Effector CD8-positive, alpha-beta T cell (primary cell): ENCODE measurements at regions not wholly inside any gene's neighbourhood (a gene's known extent, or its start where the extent isn't known, plus 50 kb on each side); places are given as distances from the start of the nearest gene placed in this dataset.

ENCODE experiments used
- DNase-seq: peaks from one replicate; lab custom pipeline; 2025; lab: John Stamatoyannopoulos, UW

GRCh38 chr15:88403351-88403791 lies 63.8 kb downstream of the MRPL46 start:
- no peak for DNase-seq

GRCh38 chr15:88401996-88402656 lies 65.1 kb downstream of the MRPL46 start:
- no peak for DNase-seq

- DNase-seq: no peak
Observed at GRCh38 chr15:88401251-88401995, 65.8 kb downstream of the MRPL46 start.

GRCh38 chr15:88400591-88401250 lies 66.5 kb downstream of the MRPL46 start:
- no peak for DNase-seq

GRCh38 chr15:88400084-88400483 lies 67.1 kb downstream of the MRPL46 start:
- no peak for DNase-seq

GRCh38 chr15:88399021-88399685 lies 68.0 kb downstream of the MRPL46 start:
- no peak for DNase-seq

GRCh38 chr15:88398011-88398410 lies 69.2 kb downstream of the MRPL46 start:
- no peak for DNase-seq

- no peak for DNase-seq
Observed at GRCh38 chr15:88397506-88397905, 69.7 kb downstream of the MRPL46 start.

- no peak for DNase-seq
Observed at GRCh38 chr15:88395872-88396781, 71.1 kb downstream of the MRPL46 start.

- DNase-seq: no peak
Observed at GRCh38 chr15:88395241-88395640, 71.9 kb downstream of the MRPL46 start.

GRCh38 chr15:88394553-88395145 lies 72.5 kb downstream of the MRPL46 start:
- no peak for DNase-seq

- DNase-seq: no peak
Observed at GRCh38 chr15:88393719-88394519, 73.3 kb downstream of the MRPL46 start.

GRCh38 chr15:88391700-88392099 lies 75.5 kb downstream of the MRPL46 start:
- DNase-seq: no peak

GRCh38 chr15:88391006-88391405 lies 76.2 kb downstream of the MRPL46 start:
- DNase-seq: no peak

GRCh38 chr15:88390164-88390901 lies 76.9 kb downstream of the MRPL46 start:
- no peak for DNase-seq

- DNase-seq: no peak
Observed at GRCh38 chr15:88389120-88389519, 78.1 kb downstream of the MRPL46 start.

- no peak for DNase-seq
Observed at GRCh38 chr15:88388686-88389085, 78.5 kb downstream of the MRPL46 start.

- DNase-seq: no peak
Observed at GRCh38 chr15:88385078-88385700, 82.0 kb downstream of the MRPL46 start.

GRCh38 chr15:88383354-88383753 lies 83.8 kb downstream of the MRPL46 start:
- DNase-seq: no peak
